ENCODE measurements at regions not wholly inside any gene's neighbourhood (a gene's known extent, or its start where the extent isn't known, plus 50 kb on each side); places are given as distances from the start of the nearest gene placed in this dataset.

DNA sequence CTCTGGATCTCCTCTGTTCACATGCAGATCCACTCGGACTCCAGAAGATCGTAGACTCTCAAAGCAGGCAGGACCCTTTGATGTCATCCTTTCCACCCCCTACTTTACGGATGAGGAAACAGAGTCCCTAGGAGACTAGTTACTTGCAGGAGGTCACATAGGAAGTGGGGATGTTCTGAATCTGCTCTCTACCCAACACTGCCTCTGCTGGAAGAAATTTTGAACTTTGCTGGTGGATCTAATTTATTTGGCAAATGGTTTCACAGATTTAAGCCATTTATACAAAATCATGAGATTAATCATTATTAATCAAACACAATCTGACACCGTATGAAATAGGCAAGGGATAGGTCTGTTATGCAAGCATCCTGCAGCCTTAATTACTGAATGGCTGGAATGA, 55.0 kb upstream of the USP47 start:
- Histone ChIP-seq H3K9me2 (replicated peaks; ENCODE audit: insufficient read depth, low read length) (no peaks in the 10 kb centered on the region), H3K36me3 (ENCODE audit: low read length) (no peaks in the 10 kb centered on the region), H3K4me3 (ENCODE audit: insufficient read depth, low read length, poor library complexity, severe bottlenecking) (no peak overlapping the region), H3K27me3 (ENCODE audit: low read length) (no peaks in the 10 kb centered on the region), H4K20me1 (ENCODE audit: low read depth, low read length) (no peaks in the 10 kb centered on the region), H2AFZ (ENCODE audit: low read depth, low read length, severe bottlenecking) (no peak overlapping the region), H3K9ac (ENCODE audit: low read length) (no peak overlapping the region), H3K4me2 (ENCODE audit: low read depth, low read length, poor library complexity, severe bottlenecking) (no peak overlapping the region), H3K79me2 (ENCODE audit: insufficient read depth, low read length) (no peaks in the 10 kb centered on the region), H3K27ac (ENCODE audit: low read depth, low read length) (no peak overlapping the region), H3K9me3 (ENCODE audit: insufficient read depth, low read length) (no peaks in the 10 kb centered on the region), H3F3A (ENCODE audit: insufficient read depth) (no peaks in the 10 kb centered on the region)
- TF ChIP-seq, protein P1, sequence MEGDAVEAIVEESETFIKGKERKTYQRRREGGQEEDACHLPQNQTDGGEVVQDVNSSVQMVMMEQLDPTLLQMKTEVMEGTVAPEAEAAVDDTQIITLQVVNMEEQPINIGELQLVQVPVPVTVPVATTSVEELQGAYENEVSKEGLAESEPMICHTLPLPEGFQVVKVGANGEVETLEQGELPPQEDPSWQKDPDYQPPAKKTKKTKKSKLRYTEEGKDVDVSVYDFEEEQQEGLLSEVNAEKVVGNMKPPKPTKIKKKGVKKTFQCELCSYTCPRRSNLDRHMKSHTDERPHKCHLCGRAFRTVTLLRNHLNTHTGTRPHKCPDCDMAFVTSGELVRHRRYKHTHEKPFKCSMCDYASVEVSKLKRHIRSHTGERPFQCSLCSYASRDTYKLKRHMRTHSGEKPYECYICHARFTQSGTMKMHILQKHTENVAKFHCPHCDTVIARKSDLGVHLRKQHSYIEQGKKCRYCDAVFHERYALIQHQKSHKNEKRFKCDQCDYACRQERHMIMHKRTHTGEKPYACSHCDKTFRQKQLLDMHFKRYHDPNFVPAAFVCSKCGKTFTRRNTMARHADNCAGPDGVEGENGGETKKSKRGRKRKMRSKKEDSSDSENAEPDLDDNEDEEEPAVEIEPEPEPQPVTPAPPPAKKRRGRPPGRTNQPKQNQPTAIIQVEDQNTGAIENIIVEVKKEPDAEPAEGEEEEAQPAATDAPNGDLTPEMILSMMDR (IDR thresholded peaks at IDR 0.05; ENCODE audit: insufficient read depth, low read length, poor library complexity, severe bottlenecking) = peak; percentile 28
- no peak for TF ChIP-seq EZH2phosphoT487 (conservative IDR thresholded peaks at IDR 0.05; ENCODE audit: low read length)

DNA sequence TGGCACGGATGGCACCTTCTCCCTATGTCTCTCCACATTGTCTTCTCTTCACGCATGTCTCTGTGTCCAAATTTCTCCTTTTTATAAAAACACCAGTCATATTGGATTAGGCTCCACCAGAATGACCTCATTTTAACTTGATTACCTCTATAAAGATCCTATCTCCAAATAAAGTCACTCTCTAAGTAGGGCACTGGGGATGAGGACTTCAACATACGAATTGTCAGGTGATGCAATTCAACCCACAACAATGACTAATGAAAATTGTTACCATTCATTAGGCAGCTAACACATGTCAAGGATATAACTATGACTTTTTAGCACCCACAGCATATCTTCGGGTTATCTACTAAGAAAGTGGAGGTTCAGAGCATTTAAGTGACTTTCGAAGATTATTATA, 55.5 kb upstream of the USP47 start:
- Histone ChIP-seq H3K4me3 (ENCODE audit: insufficient read depth, low read length, poor library complexity, severe bottlenecking) (no peak overlapping the region), H3F3A (ENCODE audit: insufficient read depth) (no peaks in the 10 kb centered on the region), H3K9me2 (replicated peaks; ENCODE audit: insufficient read depth, low read length) (no peaks in the 10 kb centered on the region), H3K9ac (ENCODE audit: low read length) (no peak overlapping the region), H3K9me3 (ENCODE audit: insufficient read depth, low read length) (no peaks in the 10 kb centered on the region), H3K36me3 (ENCODE audit: low read length) (no peaks in the 10 kb centered on the region), H3K4me2 (ENCODE audit: low read depth, low read length, poor library complexity, severe bottlenecking) (no peak overlapping the region), H3K27ac (ENCODE audit: low read depth, low read length) (no peak overlapping the region), H3K79me2 (ENCODE audit: insufficient read depth, low read length) (no peaks in the 10 kb centered on the region), H2AFZ (ENCODE audit: low read depth, low read length, severe bottlenecking) (no peak overlapping the region), H4K20me1 (ENCODE audit: low read depth, low read length) (no peaks in the 10 kb centered on the region), H3K27me3 (ENCODE audit: low read length) (no peaks in the 10 kb centered on the region)
- TF ChIP-seq, protein P1 (IDR thresholded peaks at IDR 0.05; ENCODE audit: insufficient read depth, low read length, poor library complexity, severe bottlenecking) = no peak
- no peak for TF ChIP-seq EZH2phosphoT487 (conservative IDR thresholded peaks at IDR 0.05; ENCODE audit: low read length)

DNA sequence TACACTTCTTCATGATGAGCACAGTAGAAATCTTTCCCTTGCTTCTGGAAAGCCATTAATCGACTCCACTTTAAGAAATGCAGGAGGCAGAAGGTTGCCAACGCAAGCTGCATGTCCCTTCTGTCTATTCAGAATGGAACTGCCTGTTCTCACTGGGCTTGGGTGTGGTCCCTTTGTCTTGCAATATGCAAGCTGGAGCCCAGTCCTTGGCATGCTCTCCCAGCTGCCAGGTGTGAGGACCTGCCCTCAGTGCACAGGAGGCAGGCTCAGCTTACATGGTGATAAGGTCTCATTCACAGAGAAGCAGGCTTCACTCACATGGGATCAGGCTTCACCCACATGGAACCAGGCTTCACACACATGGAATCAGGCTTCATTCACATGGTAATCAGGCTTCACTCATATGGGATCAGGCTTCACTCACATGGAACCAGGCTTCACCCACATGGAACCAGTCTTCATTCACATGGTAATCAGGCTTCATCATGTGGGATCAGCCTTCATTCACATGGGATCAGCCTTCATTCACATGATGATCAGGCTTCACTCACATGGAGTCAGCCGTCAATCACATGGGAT, 59.2 kb upstream of the USP47 start:
- H3K27me3 ChIP-seq (ENCODE audit: low read length) = no peaks in the 10 kb centered on the region
- no peak overlapping the region for H3K27ac ChIP-seq (ENCODE audit: low read depth, low read length)
- no peak overlapping the region for H2AFZ ChIP-seq (ENCODE audit: low read depth, low read length, severe bottlenecking)
- H3K4me2 ChIP-seq (ENCODE audit: low read depth, low read length, poor library complexity, severe bottlenecking) = no peak overlapping the region
- TF ChIP-seq, protein P1 (IDR thresholded peaks at IDR 0.05; ENCODE audit: insufficient read depth, low read length, poor library complexity, severe bottlenecking) = no peak
- H3F3A ChIP-seq (ENCODE audit: insufficient read depth) = no peaks in the 10 kb centered on the region
- no peaks in the 10 kb centered on the region for H3K9me3 ChIP-seq (ENCODE audit: insufficient read depth, low read length)
- H3K9me2 ChIP-seq (replicated peaks; ENCODE audit: insufficient read depth, low read length) = no peaks in the 10 kb centered on the region
- H3K79me2 ChIP-seq (ENCODE audit: insufficient read depth, low read length) = no peaks in the 10 kb centered on the region
- no peaks in the 10 kb centered on the region for H4K20me1 ChIP-seq (ENCODE audit: low read depth, low read length)
- H3K4me3 ChIP-seq (ENCODE audit: insufficient read depth, low read length, poor library complexity, severe bottlenecking) = no peak overlapping the region
- no peak overlapping the region for H3K9ac ChIP-seq (ENCODE audit: low read length)
- no peaks in the 10 kb centered on the region for H3K36me3 ChIP-seq (ENCODE audit: low read length)
